ENCODE measurements at regions not wholly inside any gene's neighbourhood (a gene's known extent, or its start where the extent isn't known, plus 50 kb on each side); places are given as distances from the start of the nearest gene placed in this dataset.

DNA sequence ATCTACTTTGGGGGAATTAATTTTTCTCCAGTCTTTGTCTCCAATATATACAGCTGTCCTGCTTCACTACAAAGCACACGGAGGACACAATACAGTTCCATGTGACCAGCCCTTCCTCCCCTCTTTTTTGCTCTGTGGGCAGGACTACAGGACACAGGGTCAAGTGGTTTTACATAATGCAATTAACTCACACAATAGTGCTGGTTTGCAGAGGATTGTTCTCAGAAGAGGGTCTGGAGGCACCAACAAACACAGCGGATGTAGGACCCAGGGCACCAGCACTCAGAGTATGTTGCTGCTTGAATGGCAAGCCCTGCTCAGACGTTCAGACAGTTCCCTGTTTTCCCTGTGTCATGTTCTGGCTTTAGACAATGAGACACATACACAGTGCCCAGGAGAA is 52.0 kb upstream of the NPTX2 start:
- WGBS, 3 donors: 47 to 51% (median 49%) methylated on average over 3 of the region's 3 CpGs
- H3K27ac ChIP-seq: no peak overlapping the region
- DNase-seq: no peak
- intact Hi-C loops (cut with DNase I): no loop called here
- no peak for ATAC-seq
- H3K27me3 ChIP-seq (ENCODE audit: insufficient read depth in 3 of 3, low read length in 2 of 3): peaks cover 0 to 4% (median 4%) of the 10 kb centered on the region in 3 donors
- H3K36me3 ChIP-seq (ENCODE audit: insufficient read depth in 1 of 2, low read depth in 1 of 2): no peaks in the 10 kb centered on the region
- H3K4me1 ChIP-seq: no peaks in the 10 kb centered on the region
- H3K4me3 ChIP-seq: no peak overlapping the region
- no peaks in the 10 kb centered on the region for H3K9me3 ChIP-seq
- TF ChIP-seq, protein P1, sequence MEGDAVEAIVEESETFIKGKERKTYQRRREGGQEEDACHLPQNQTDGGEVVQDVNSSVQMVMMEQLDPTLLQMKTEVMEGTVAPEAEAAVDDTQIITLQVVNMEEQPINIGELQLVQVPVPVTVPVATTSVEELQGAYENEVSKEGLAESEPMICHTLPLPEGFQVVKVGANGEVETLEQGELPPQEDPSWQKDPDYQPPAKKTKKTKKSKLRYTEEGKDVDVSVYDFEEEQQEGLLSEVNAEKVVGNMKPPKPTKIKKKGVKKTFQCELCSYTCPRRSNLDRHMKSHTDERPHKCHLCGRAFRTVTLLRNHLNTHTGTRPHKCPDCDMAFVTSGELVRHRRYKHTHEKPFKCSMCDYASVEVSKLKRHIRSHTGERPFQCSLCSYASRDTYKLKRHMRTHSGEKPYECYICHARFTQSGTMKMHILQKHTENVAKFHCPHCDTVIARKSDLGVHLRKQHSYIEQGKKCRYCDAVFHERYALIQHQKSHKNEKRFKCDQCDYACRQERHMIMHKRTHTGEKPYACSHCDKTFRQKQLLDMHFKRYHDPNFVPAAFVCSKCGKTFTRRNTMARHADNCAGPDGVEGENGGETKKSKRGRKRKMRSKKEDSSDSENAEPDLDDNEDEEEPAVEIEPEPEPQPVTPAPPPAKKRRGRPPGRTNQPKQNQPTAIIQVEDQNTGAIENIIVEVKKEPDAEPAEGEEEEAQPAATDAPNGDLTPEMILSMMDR (IDR thresholded peaks at IDR 0.05): no peak

DNA sequence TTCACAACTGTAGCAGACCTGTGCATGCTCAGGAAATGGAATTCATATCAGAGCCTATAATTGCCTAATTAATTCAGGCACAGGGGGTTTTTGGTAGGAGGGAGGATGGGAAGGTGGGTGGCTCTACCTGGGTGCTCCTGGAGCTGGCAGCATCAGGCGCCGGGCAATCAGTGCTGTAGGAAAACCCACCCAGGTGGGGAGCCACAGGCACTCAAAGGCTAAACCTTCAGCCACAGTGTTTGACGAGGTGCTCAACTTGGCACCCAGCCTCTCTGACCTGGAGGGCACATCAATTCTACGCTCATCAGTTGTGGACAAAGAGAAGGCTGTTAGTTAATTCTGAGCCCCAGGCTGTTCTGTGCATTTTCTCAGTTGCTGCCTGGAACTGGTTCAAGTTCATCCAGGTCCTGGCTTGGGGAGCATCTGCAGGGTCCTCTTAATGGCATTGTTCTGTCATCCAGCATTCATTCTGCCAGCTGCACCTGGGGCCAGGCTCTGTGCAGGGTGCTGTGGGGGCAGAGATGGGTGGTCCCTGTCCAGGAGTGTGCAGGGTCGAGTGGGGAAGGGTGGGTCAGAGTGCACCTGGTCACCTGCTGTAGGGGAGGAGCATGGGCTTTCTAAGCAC is 54.1 kb upstream of the NPTX2 start:
- no peak overlapping the region for H3K27ac ChIP-seq
- no peak overlapping the region for H3K4me3 ChIP-seq
- WGBS, 3 donors: 66 to 70% (median 68%) methylated on average over 5 of the region's 5 CpGs
- DNase-seq: no peak
- H3K27me3 ChIP-seq (ENCODE audit: insufficient read depth in 3 of 3, low read length in 2 of 3): peaks cover 0 to 4% (median 0%) of the 10 kb centered on the region in 3 donors
- H3K4me1 ChIP-seq: no peaks in the 10 kb centered on the region
- no peaks in the 10 kb centered on the region for H3K9me3 ChIP-seq
- H3K36me3 ChIP-seq (ENCODE audit: insufficient read depth in 1 of 2, low read depth in 1 of 2): no peaks in the 10 kb centered on the region
- TF ChIP-seq, protein P1 (IDR thresholded peaks at IDR 0.05): no peak
- intact Hi-C loops (cut with DNase I): no loop called here
- no peak for ATAC-seq

DNA sequence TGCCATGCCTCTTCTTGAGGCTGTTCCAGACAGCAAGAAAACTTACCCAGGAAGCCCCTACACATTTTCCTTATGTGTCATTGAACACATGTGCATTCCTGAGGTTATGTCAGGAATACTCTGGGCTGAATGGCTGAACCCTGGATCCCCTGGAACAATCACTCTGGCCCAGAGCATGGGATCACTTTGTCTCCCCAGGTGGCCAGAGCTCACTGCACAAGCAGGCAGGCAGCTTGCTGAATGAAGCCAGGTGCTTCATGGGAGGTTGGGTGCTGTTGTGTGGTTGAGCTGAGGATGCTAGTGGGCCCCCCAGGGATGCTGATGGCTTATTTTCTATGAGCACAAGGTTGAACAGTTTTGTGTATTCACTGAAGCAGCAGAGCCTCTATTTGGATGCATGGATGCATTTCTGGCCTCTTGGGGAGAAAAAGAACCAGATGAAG is 54.7 kb upstream of the NPTX2 start:
- H3K4me3 ChIP-seq: no peak overlapping the region
- H3K4me1 ChIP-seq: no peaks in the 10 kb centered on the region
- DNase-seq (no peak), ATAC-seq (no peak)
- H3K9me3 ChIP-seq: no peaks in the 10 kb centered on the region
- H3K27me3 ChIP-seq (ENCODE audit: insufficient read depth in 3 of 3, low read length in 2 of 3): peaks cover 0 to 4% (median 0%) of the 10 kb centered on the region in 3 donors
- intact Hi-C loops (cut with DNase I): no loop called here
- no peaks in the 10 kb centered on the region for H3K36me3 ChIP-seq (ENCODE audit: insufficient read depth in 1 of 2, low read depth in 1 of 2)
- TF ChIP-seq, protein P1 (IDR thresholded peaks at IDR 0.05): no peak
- no peak overlapping the region for H3K27ac ChIP-seq

DNA sequence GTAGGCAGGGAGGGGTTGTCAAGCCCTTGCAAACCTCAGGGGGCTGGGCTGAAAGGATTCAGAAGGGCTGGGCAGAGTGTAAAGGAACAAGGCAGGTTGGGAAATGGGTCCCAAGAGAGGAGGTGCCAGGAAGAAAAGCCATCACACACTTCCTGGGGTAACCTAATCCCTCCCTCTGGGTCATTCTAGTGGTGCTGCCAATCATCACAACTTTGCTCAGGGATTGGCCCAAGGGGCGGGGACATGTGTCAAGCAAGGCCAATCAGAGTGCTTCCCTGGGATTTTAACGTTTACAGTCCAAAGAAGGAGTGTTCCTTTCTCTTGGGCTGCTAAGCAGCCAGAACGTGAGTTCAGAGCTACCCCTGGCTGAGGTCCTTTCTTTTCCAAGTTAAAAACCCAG is 57.1 kb upstream of the NPTX2 start:
- Histone ChIP-seq H3K36me3 (ENCODE audit: insufficient read depth in 1 of 2, low read depth in 1 of 2) (no peaks in the 10 kb centered on the region), H3K27me3 (ENCODE audit: insufficient read depth in 3 of 3, low read length in 2 of 3) (peaks cover 0 to 4% (median 0%) of the 10 kb centered on the region in 3 donors), H3K4me1 (no peaks in the 10 kb centered on the region), H3K4me3 (no peak overlapping the region), H3K9me3 (no peaks in the 10 kb centered on the region), H3K27ac (no peak overlapping the region)
- WGBS, 3 donors: 42 to 49% (median 48%) methylated on average over 3 of the region's 3 CpGs
- TF ChIP-seq, protein P1 (IDR thresholded peaks at IDR 0.05): no peak
- ATAC-seq (no peak), DNase-seq (no peak)
- intact Hi-C loops (cut with DNase I): no loop called here

DNA sequence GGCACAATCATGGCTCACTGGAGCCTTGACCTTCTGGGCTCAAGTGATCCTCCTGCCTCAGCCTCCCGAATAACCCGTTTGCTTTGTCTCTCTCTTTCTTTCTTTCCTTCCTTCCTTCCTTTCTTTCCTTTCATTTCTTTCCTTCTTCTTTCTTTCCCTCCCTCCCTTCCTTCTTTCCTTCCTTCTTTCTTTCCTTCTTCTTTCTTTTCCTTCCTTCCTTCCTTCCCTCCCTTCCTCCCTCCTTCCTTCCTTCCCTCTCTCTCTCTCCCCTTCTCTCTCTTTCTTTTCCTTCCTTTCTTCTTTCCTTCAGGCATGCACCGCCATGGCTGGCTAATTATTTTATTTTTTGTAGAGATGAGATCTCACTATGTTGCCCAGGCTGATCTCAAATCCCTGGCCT is 57.9 kb upstream of the NPTX2 start:
- H3K4me3 ChIP-seq: no peak overlapping the region
- 90 to 92% (median 91%) methylated on average over 3 of the region's 3 CpGs for WGBS, 3 donors
- TF ChIP-seq, protein P1 (IDR thresholded peaks at IDR 0.05): no peak

More for the DNA sequence above, 57.9 kb upstream of the NPTX2 start:
- ATAC-seq: no peak
- no peak for DNase-seq
- no peaks in the 10 kb centered on the region for H3K9me3 ChIP-seq
- intact Hi-C loops (cut with DNase I): no loop called here
- H3K4me1 ChIP-seq: no peaks in the 10 kb centered on the region
- no peaks in the 10 kb centered on the region for H3K36me3 ChIP-seq (ENCODE audit: insufficient read depth in 1 of 2, low read depth in 1 of 2)
- peaks cover 0 to 2% (median 0%) of the 10 kb centered on the region in 3 donors for H3K27me3 ChIP-seq (ENCODE audit: insufficient read depth in 3 of 3, low read length in 2 of 3)
- no peak overlapping the region for H3K27ac ChIP-seq

Data from psoas muscle (tissue), 7 donors.